SK-N-SH (cell line): ENCODE measurements at regions not wholly inside any gene's neighbourhood (a gene's known extent, or its start where the extent isn't known, plus 50 kb on each side); places are given as distances from the start of the nearest gene placed in this dataset.

Experiments
- CTCF ChIA-PET: fragments of 300-600, 350-600 bp; formaldehyde crosslinking; extraction: SDS; loops from one replicate; lab custom pipeline; 2021; lab: Yijun Ruan, JAX
- POLR2A ChIA-PET: fragments of 350-600 bp; sonication (Branson Sonifier 250); formaldehyde crosslinking; extraction: SDS; loops from one replicate; lab custom pipeline; 2020; ENCODE audit warnings: antibody characterized with exemption, inconsistent platforms; lab: Yijun Ruan, JAX
- DNase-seq: peaks from one replicate; pipeline ENCODE4 v3.0.0; 2012
- H2AFZ ChIP-seq: fragments of 200-600 bp; sonication (generic); 2 replicates; pipeline ENCODE4 v1.8.1; 2016; ENCODE audit warnings: antibody characterized with exemption, mild to moderate bottlenecking, low read depth
- H3F3A ChIP-seq: fragments of 200-600 bp; sonication (generic); replicated peaks from 2 replicates; pipeline ENCODE3; 2016; ENCODE audit warnings: antibody characterized with exemption, mild to moderate bottlenecking; ENCODE audit not compliant: insufficient read depth
- H3K27ac ChIP-seq, 2 experiments: fragments of 200-500 bp in 1 of 2; fragments of 200-600 bp in 1 of 2; sonication (Bioruptor generic) in 1 of 2; sonication (generic), shearing (Covaris generic) in 1 of 2; 2 replicates each; pipeline versions ENCODE4 v1.5.1 to v1.6.1; 2014 to 2016; ENCODE audit warnings: low read depth in 2 of 2, inconsistent platforms in 1 of 2, low read length in 1 of 2, mild to moderate bottlenecking in 1 of 2, mixed read lengths in 1 of 2
- H3K27me3 ChIP-seq: fragments of 200-600 bp; sonication (generic), shearing (Covaris generic); 2 replicates; pipeline ENCODE4 v1.6.1; 2016; ENCODE audit warnings: mixed run types; ENCODE audit not compliant: insufficient read depth
- H3K36me3 ChIP-seq, 2 experiments: fragments of 200-500 bp in 1 of 2; fragments of 200-600 bp in 1 of 2; sonication (Bioruptor generic) in 1 of 2; sonication (generic) in 1 of 2; replicated peaks in 1 of 2; 2 replicates each; pipeline versions ENCODE3 to v1.5.1; 2014 to 2016; ENCODE audit warnings: low read length in 1 of 2, mild to moderate bottlenecking in 1 of 2; ENCODE audit not compliant: insufficient read depth in 2 of 2, control insufficient read depth in 1 of 2
- H3K4me1 ChIP-seq, 2 experiments: fragments of 200-500 bp in 1 of 2; fragments of 200-600 bp in 1 of 2; sonication (Bioruptor generic) in 1 of 2; sonication (generic), shearing (Covaris generic) in 1 of 2; 2 replicates each; pipeline versions ENCODE4 v1.5.1 to v1.6.1; 2014 to 2016; ENCODE audit warnings: low read depth in 1 of 2, low read length in 1 of 2, mixed run types in 1 of 2; ENCODE audit not compliant: insufficient read depth in 2 of 2, control insufficient read depth in 1 of 2
- H3K4me2 ChIP-seq: fragments of 200-600 bp; sonication (generic), shearing (Covaris generic); 2 replicates; pipeline ENCODE4 v1.6.1; 2017; ENCODE audit warnings: mixed run types
- H3K4me3 ChIP-seq, 2 experiments: fragments of 200-500 bp in 1 of 2; fragments of 200-600 bp in 1 of 2; sonication (Bioruptor generic) in 1 of 2; sonication (generic), shearing (Covaris generic) in 1 of 2; 2 replicates each; pipeline versions ENCODE4 v1.5.1 to v1.8.1; 2014 to 2016; ENCODE audit warnings: low read depth in 2 of 2, inconsistent platforms in 1 of 2, low read length in 1 of 2, mild to moderate bottlenecking in 1 of 2, mixed read lengths in 1 of 2, moderate library complexity in 1 of 2
- H3K79me2 ChIP-seq: fragments of 200-600 bp; sonication (generic); 2 replicates; pipeline ENCODE4 v1.8.1; 2017; ENCODE audit warnings: mild to moderate bottlenecking; ENCODE audit not compliant: insufficient read depth
- H3K9ac ChIP-seq: fragments of 200-600 bp; sonication (generic); 2 replicates; pipeline ENCODE4 v1.6.1; 2017; ENCODE audit warnings: mixed run types
- H3K9me2 ChIP-seq: fragments of 200-600 bp; sonication (generic); 2 replicates; pipeline ENCODE4 v1.6.1; 2017; ENCODE audit warnings: mixed run types
- H3K9me3 ChIP-seq: fragments of 200-600 bp; sonication (generic); 2 replicates; pipeline ENCODE4 v1.6.1; 2017; ENCODE audit warnings: mixed run types, mild to moderate bottlenecking, moderate library complexity
- H4K20me1 ChIP-seq: fragments of 200-600 bp; sonication (generic); 2 replicates; pipeline ENCODE4 v1.6.1; 2017; ENCODE audit warnings: mild to moderate bottlenecking, mixed run types; ENCODE audit not compliant: insufficient read depth
- CHD2 ChIP-seq: fragments of 150-350 bp; IDR thresholded peaks from 2 replicates; pipeline ENCODE4 v1.6.1; 2018; ENCODE audit warnings: low read length; ENCODE audit not compliant: partially characterized antibody
- CTCF ChIP-seq: fragments of 200-600 bp; sonication (generic); IDR thresholded peaks from 2 replicates; pipeline ENCODE4 v1.6.1; 2017; ENCODE audit warnings: antibody characterized with exemption, mild to moderate bottlenecking, moderate library complexity
- EP300 ChIP-seq, 2 experiments: IDR thresholded peaks; 2 replicates each; pipeline versions ENCODE4 v1.4.0 to v1.6.1; 2012; ENCODE audit warnings: borderline replicate concordance in 1 of 2, low read depth in 1 of 2, low read length in 1 of 2
- FOSL2 ChIP-seq: IDR thresholded peaks from 2 replicates; pipeline ENCODE4 v1.4.0; 2012; ENCODE audit warnings: low read depth, mild to moderate bottlenecking, moderate library complexity, borderline replicate concordance
- GABPA ChIP-seq: IDR thresholded peaks from 2 replicates; pipeline ENCODE4 v1.4.0; 2012; ENCODE audit warnings: low read depth, mild to moderate bottlenecking
- GATA2 ChIP-seq: sonication (generic); formaldehyde crosslinking; IDR thresholded peaks from 2 replicates; pipeline ENCODE4 v1.5.0; 2020; ENCODE audit warnings: mild to moderate bottlenecking, missing genetic modification reagents
- IRF3 ChIP-seq: fragments of 150-350 bp; IDR thresholded peaks from 2 replicates; pipeline ENCODE4 v1.6.1; 2016; ENCODE audit warnings: mild to moderate bottlenecking, low read depth, low read length
- MEF2A ChIP-seq: IDR thresholded peaks from 2 replicates; pipeline ENCODE4 v1.4.0; 2012; ENCODE audit warnings: low read depth, borderline replicate concordance
- MXI1 ChIP-seq: IDR thresholded peaks from 2 replicates; pipeline ENCODE4 v1.6.1; 2012; ENCODE audit warnings: mild to moderate bottlenecking, low read depth, low read length, improper control_type of control experiment
- NFIC ChIP-seq: IDR thresholded peaks from 2 replicates; pipeline ENCODE4 v1.4.0; 2012; ENCODE audit warnings: borderline replicate concordance
- POLR2AphosphoS5 ChIP-seq: IDR thresholded peaks from 2 replicates; pipeline ENCODE4 v1.6.1; 2012; ENCODE audit warnings: low read depth, low read length
- RFX5 ChIP-seq: IDR thresholded peaks from 2 replicates; pipeline ENCODE4 v1.6.1; 2012; ENCODE audit warnings: mild to moderate bottlenecking, improper control_type of control experiment, low read length
- RXRA ChIP-seq: IDR thresholded peaks from 2 replicates; pipeline ENCODE4 v1.4.0; 2012; ENCODE audit warnings: low read depth, mild to moderate bottlenecking, borderline replicate concordance
- SIN3A ChIP-seq: IDR thresholded peaks from 2 replicates; pipeline ENCODE4 v1.6.1; 2012; ENCODE audit warnings: low read depth, mild to moderate bottlenecking, low read length, moderate library complexity, borderline replicate concordance
- SMC3 ChIP-seq: IDR thresholded peaks from 2 replicates; pipeline ENCODE4 v1.6.1; 2012; ENCODE audit warnings: low read depth, low read length, improper control_type of control experiment
- TAF1 ChIP-seq: IDR thresholded peaks from 2 replicates; pipeline ENCODE4 v1.6.1; 2012; ENCODE audit warnings: low read depth, mild to moderate bottlenecking, low read length, moderate library complexity, borderline replicate concordance
- TCF12 ChIP-seq: IDR thresholded peaks from 2 replicates; pipeline ENCODE4 v1.4.0; 2012
- USF2 ChIP-seq: fragments of 150-350 bp; IDR thresholded peaks from 2 replicates; pipeline ENCODE4 v1.6.1; 2017; ENCODE audit warnings: antibody characterized with exemption, low read length, low read depth, borderline replicate concordance
- WGBS: methylation state at CpG from one replicate; pipeline ENCODE4 v1.1.6; 2017; ENCODE audit warnings: low lambda C conversion rate; 5-methylcytosine and 5-hydroxymethylcytosine counted together
- TF ChIP-seq, protein P1 (sequence below): IDR thresholded peaks from 2 replicates; pipeline ENCODE4; 2012
- TF ChIP-seq, protein P2 (sequence below): IDR thresholded peaks from 2 replicates; pipeline ENCODE4 v1.4.0; 2012; ENCODE audit warnings: low read depth

GRCh38 chr2:235157746-235158482 is 206.1 kb downstream of the SH3BP4 start:
- POLR2A ChIA-PET, result interaction anchor here (0.6 kb wide), 1 partner anchor 1303 kb away, joined by 3 read pairs; no protein-coding TSS in a partner anchor
- no peak overlapping the region for H3K27ac ChIP-seq
- no peaks in the 10 kb centered on the region for H4K20me1 ChIP-seq
- H3K4me3 ChIP-seq, result no peak overlapping the region
- TF ChIP-seq TCF12, result no peak
- no peak for TF ChIP-seq IRF3
- no peak for TF ChIP-seq FOSL2
- no peak for TF ChIP-seq SIN3A
- no peak for TF ChIP-seq NFIC
- TF ChIP-seq, protein P1, sequence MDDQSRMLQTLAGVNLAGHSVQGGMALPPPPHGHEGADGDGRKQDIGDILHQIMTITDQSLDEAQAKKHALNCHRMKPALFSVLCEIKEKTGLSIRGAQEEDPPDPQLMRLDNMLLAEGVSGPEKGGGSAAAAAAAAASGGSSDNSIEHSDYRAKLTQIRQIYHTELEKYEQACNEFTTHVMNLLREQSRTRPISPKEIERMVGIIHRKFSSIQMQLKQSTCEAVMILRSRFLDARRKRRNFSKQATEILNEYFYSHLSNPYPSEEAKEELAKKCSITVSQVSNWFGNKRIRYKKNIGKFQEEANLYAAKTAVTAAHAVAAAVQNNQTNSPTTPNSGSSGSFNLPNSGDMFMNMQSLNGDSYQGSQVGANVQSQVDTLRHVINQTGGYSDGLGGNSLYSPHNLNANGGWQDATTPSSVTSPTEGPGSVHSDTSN, result no peak
- no peak for TF ChIP-seq POLR2AphosphoS5
- no peak for TF ChIP-seq CTCF
- no peaks in the 10 kb centered on the region for H3F3A ChIP-seq
- no peaks in the 10 kb centered on the region for H3K9me3 ChIP-seq
- no peak overlapping the region for H2AFZ ChIP-seq
- no peak overlapping the region for H3K9ac ChIP-seq
- no peaks in the 10 kb centered on the region for H3K9me2 ChIP-seq
- no peak overlapping the region for H3K4me2 ChIP-seq
- H3K79me2 ChIP-seq, result no peaks in the 10 kb centered on the region
- no peaks in the 10 kb centered on the region for H3K36me3 ChIP-seq
- DNase-seq, result no peak
- CTCF ChIA-PET, result interaction anchor here (0.9 kb wide), 1 partner anchor 437 kb away, joined by 3 read pairs; no protein-coding TSS in a partner anchor
- WGBS, result 63% methylated on average over 9 of the region's 9 CpGs
- H3K27me3 ChIP-seq, result no peaks in the 10 kb centered on the region; the same call in 1 of the 2 replicates
- H3K4me1 ChIP-seq, result no peaks in the 10 kb centered on the region; a peak in 1 of 4 replicates

DNA sequence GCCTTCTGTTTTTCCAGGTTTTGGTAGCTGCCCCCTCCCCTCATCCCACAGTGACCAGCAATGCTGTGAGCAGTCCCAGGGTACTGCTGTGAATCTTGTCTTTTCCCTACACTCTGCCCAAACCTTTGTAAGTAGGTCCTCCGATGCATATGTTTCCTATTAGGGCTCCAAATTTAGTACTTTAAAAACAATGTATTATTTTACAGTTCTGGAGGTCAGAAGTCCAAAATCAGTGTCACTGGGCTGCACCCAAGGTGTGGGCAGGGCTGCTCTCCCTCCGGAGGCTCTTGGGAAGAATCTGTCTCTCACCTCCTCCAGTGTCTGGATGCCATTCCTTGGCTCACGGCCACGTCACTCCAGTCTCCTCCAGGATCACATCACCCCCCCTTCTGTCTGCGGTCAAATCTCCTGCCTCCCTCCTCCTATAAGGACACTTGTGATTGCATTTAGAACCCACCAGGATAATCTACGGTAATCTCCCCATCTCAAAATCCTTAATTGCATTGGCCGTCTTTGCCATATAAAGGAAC is 208.5 kb downstream of the SH3BP4 start:
- H3K4me1 ChIP-seq, result no peaks in the 10 kb centered on the region; a peak in 1 of 4 replicates
- H2AFZ ChIP-seq, result no peak overlapping the region
- no peaks in the 10 kb centered on the region for H3K79me2 ChIP-seq
- H3K36me3 ChIP-seq, result no peaks in the 10 kb centered on the region
- ChIA-PET POLR2A (no interaction called here), CTCF (no interaction called here)
- no peak overlapping the region for H3K9ac ChIP-seq
- H3K4me3 ChIP-seq, result no peak overlapping the region
- H3K9me2 ChIP-seq, result no peaks in the 10 kb centered on the region
- TF ChIP-seq MEF2A (no peak), GATA2 (CRISPR knock-in tag) (no peak), RFX5 (no peak), FOSL2 (no peak), TAF1 (no peak), RXRA (no peak), SMC3 (no peak), EP300 (IDR thresholded peaks at IDR 0.05; ENCODE audit: borderline replicate concordance in 1 of 2, low read depth in 1 of 2, low read length in 1 of 2) (no peak), MXI1 (no peak), GABPA (no peak), USF2 (no peak), CHD2 (no peak), NFIC (no peak)
- TF ChIP-seq, protein P2, sequence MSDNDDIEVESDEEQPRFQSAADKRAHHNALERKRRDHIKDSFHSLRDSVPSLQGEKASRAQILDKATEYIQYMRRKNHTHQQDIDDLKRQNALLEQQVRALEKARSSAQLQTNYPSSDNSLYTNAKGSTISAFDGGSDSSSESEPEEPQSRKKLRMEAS, result no peak
- TF ChIP-seq, protein P1, result no peak
- no peaks in the 10 kb centered on the region for H3K9me3 ChIP-seq
- H3F3A ChIP-seq, result no peaks in the 10 kb centered on the region
- WGBS, result 76% methylated on average over 7 of the region's 7 CpGs
- H3K4me2 ChIP-seq, result no peak overlapping the region
- H3K27me3 ChIP-seq, result no peaks in the 10 kb centered on the region; the same call in 1 of the 2 replicates
- H3K27ac ChIP-seq, result no peak overlapping the region
- DNase-seq, result no peak
- no peaks in the 10 kb centered on the region for H4K20me1 ChIP-seq
